ENCODE measurements at regions not wholly inside any gene's neighbourhood (a gene's known extent, or its start where the extent isn't known, plus 50 kb on each side); places are given as distances from the start of the nearest gene placed in this dataset.

GRCh38 chr13:21805733-21806132, 134.9 kb downstream of the FGF9 start:
- no peak overlapping the region for H3K4me3 ChIP-seq (ENCODE audit: low read depth, low read length)
- CTCF ChIA-PET: no interaction called here
- DNase-seq (ENCODE audit: low read depth, low spot score): no peak
- TF ChIP-seq CTCF (IDR thresholded peaks at IDR 0.05; ENCODE audit: insufficient read depth, low read length, missing control alignments): no peak
- POLR2A ChIA-PET: no interaction called here

- POLR2A ChIA-PET: no interaction called here
- no peak overlapping the region for H3K4me3 ChIP-seq (ENCODE audit: low read depth, low read length)
- CTCF ChIA-PET: no interaction called here
- DNase-seq (ENCODE audit: low read depth, low spot score): no peak
- TF ChIP-seq CTCF (IDR thresholded peaks at IDR 0.05; ENCODE audit: insufficient read depth, low read length, missing control alignments): no peak
These were observed 141.3 kb downstream of the FGF9 start for GRCh38 chr13:21812192-21812626.

GRCh38 chr13:21813110-21813509, 142.2 kb downstream of the FGF9 start:
- no peak overlapping the region for H3K4me3 ChIP-seq (ENCODE audit: low read depth, low read length)
- no peak for DNase-seq (ENCODE audit: low read depth, low spot score)
- no peak for TF ChIP-seq CTCF (IDR thresholded peaks at IDR 0.05; ENCODE audit: insufficient read depth, low read length, missing control alignments)
- POLR2A ChIA-PET: no interaction called here
- CTCF ChIA-PET: no interaction called here

GRCh38 chr13:21813844-21814243, 143.0 kb downstream of the FGF9 start:
- ChIA-PET CTCF (no interaction called here), POLR2A (no interaction called here)
- no peak overlapping the region for H3K4me3 ChIP-seq (ENCODE audit: low read depth, low read length)
- DNase-seq (ENCODE audit: low read depth, low spot score): no peak
- TF ChIP-seq CTCF (IDR thresholded peaks at IDR 0.05; ENCODE audit: insufficient read depth, low read length, missing control alignments): no peak

GRCh38 chr13:21814604-21815003, 143.7 kb downstream of the FGF9 start:
- ChIA-PET POLR2A (no interaction called here), CTCF (no interaction called here)
- no peak for DNase-seq (ENCODE audit: low read depth, low spot score)
- TF ChIP-seq CTCF (IDR thresholded peaks at IDR 0.05; ENCODE audit: insufficient read depth, low read length, missing control alignments): no peak
- no peak overlapping the region for H3K4me3 ChIP-seq (ENCODE audit: low read depth, low read length)

- CTCF ChIA-PET: no interaction called here
- DNase-seq (ENCODE audit: low read depth, low spot score): no peak
- POLR2A ChIA-PET: no interaction called here
- H3K4me3 ChIP-seq (ENCODE audit: low read depth, low read length): no peak overlapping the region
- TF ChIP-seq CTCF (IDR thresholded peaks at IDR 0.05; ENCODE audit: insufficient read depth, low read length, missing control alignments): no peak
These were observed 147.0 kb downstream of the FGF9 start for GRCh38 chr13:21817878-21818277.
